MM.1S (cell line): ENCODE measurements at regions not wholly inside any gene's neighbourhood (a gene's known extent, or its start where the extent isn't known, plus 50 kb on each side); places are given as distances from the start of the nearest gene placed in this dataset.

Experiments used
- EZH2 ChIP-seq: fragments of 300-600 bp; sonication (generic); optimal IDR thresholded peaks from 2 replicates; pipeline ENCODE3; 2017; ENCODE audit warnings: low read depth, mild to moderate bottlenecking, antibody characterized with exemption, low read length, mixed read lengths
- EZH2phosphoT487 ChIP-seq: fragments of 300-600 bp; sonication (generic); IDR thresholded peaks from 2 replicates; pipeline ENCODE4 v1.6.1; 2018; ENCODE audit warnings: antibody characterized with exemption, low read length
- TF ChIP-seq, protein P1 (sequence below): fragments of 300-600 bp; sonication (generic); IDR thresholded peaks from 2 replicates; pipeline ENCODE4 v1.5.1; 2016; ENCODE audit warnings: antibody characterized with exemption, low read length, mixed read lengths

DNA sequence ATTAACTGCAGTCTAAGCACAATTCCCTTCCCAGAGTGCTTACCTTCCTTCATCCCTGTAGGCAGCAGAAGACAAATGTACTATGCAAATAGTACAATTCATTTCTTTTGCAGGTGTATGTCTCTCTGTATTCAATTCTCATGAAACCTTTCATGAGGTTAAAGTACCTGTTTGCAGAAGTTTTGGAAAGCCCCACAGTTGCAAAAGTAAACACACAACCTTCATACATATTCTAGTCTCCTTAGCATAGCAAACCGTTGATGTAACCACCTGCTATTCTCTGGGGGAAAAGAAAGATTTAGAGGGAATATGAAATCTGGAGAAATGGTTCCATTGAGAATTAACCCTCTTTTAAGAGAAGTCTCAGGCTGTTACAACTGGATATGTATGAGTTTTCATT, 200.3 kb upstream of the SUCLG2 start:
- TF ChIP-seq, protein P1, sequence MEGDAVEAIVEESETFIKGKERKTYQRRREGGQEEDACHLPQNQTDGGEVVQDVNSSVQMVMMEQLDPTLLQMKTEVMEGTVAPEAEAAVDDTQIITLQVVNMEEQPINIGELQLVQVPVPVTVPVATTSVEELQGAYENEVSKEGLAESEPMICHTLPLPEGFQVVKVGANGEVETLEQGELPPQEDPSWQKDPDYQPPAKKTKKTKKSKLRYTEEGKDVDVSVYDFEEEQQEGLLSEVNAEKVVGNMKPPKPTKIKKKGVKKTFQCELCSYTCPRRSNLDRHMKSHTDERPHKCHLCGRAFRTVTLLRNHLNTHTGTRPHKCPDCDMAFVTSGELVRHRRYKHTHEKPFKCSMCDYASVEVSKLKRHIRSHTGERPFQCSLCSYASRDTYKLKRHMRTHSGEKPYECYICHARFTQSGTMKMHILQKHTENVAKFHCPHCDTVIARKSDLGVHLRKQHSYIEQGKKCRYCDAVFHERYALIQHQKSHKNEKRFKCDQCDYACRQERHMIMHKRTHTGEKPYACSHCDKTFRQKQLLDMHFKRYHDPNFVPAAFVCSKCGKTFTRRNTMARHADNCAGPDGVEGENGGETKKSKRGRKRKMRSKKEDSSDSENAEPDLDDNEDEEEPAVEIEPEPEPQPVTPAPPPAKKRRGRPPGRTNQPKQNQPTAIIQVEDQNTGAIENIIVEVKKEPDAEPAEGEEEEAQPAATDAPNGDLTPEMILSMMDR = no peak
- no peak for TF ChIP-seq EZH2phosphoT487
- no peak for TF ChIP-seq EZH2
